ENCODE measurements at regions not wholly inside any gene's neighbourhood (a gene's known extent, or its start where the extent isn't known, plus 50 kb on each side); places are given as distances from the start of the nearest gene placed in this dataset.

DNA sequence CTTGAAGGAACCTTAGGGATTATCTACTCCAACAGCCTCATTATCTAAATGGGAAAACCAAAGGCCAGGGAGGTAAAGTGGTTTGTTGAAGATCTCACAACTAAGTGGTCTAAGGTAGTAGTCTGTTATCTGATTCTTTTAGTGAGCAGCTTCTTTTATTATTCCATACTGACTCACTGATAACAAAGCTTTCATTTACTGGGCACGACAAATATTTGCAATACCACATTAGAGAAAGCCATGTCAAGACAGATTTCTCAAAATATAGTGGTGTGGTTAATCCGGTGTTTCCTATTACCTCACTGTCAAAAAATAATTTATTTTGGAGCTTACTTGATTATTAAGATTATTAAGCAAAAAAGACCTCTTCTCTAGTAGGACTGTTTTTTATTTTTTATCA, 369.1 kb downstream of the S1PR1 start:
- Histone ChIP-seq H3K4me1 (ENCODE audit: insufficient read depth, low read length, poor library complexity, severe bottlenecking) (no peaks in the 10 kb centered on the region), H3K36me3 (ENCODE audit: insufficient read depth, low read length) (no peaks in the 10 kb centered on the region), H3F3A (ENCODE audit: low read depth) (no peaks in the 10 kb centered on the region), H2AFZ (ENCODE audit: low read length) (no peak overlapping the region), H3K9ac (ENCODE audit: low read depth, low read length, poor library complexity, severe bottlenecking) (no peak overlapping the region), H4K20me1 (ENCODE audit: insufficient read depth, low read length, poor library complexity, severe bottlenecking) (no peaks in the 10 kb centered on the region), H3K79me2 (ENCODE audit: insufficient read depth, low read length) (no peaks in the 10 kb centered on the region), H3K27me3 (ENCODE audit: insufficient read depth, low read length, poor library complexity, severe bottlenecking) (no peaks in the 10 kb centered on the region), H3K4me3 (ENCODE audit: low read length, poor library complexity, severe bottlenecking) (no peak overlapping the region), H3K4me2 (ENCODE audit: low read depth, low read length, poor library complexity, severe bottlenecking) (no peak overlapping the region), H3K9me3 (ENCODE audit: insufficient read depth, low read depth, low read length) (peaks cover 3% of the 10 kb centered on the region; the same call in 1 of the 2 replicates), H3K9me2 (replicated peaks; ENCODE audit: low read depth, low read length) (no peaks in the 10 kb centered on the region)
- TF ChIP-seq, protein P1, sequence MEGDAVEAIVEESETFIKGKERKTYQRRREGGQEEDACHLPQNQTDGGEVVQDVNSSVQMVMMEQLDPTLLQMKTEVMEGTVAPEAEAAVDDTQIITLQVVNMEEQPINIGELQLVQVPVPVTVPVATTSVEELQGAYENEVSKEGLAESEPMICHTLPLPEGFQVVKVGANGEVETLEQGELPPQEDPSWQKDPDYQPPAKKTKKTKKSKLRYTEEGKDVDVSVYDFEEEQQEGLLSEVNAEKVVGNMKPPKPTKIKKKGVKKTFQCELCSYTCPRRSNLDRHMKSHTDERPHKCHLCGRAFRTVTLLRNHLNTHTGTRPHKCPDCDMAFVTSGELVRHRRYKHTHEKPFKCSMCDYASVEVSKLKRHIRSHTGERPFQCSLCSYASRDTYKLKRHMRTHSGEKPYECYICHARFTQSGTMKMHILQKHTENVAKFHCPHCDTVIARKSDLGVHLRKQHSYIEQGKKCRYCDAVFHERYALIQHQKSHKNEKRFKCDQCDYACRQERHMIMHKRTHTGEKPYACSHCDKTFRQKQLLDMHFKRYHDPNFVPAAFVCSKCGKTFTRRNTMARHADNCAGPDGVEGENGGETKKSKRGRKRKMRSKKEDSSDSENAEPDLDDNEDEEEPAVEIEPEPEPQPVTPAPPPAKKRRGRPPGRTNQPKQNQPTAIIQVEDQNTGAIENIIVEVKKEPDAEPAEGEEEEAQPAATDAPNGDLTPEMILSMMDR (conservative IDR thresholded peaks at IDR 0.05; ENCODE audit: low read length): no peak
- no peak for TF ChIP-seq EZH2phosphoT487 (IDR thresholded peaks at IDR 0.05; ENCODE audit: borderline replicate concordance)

DNA sequence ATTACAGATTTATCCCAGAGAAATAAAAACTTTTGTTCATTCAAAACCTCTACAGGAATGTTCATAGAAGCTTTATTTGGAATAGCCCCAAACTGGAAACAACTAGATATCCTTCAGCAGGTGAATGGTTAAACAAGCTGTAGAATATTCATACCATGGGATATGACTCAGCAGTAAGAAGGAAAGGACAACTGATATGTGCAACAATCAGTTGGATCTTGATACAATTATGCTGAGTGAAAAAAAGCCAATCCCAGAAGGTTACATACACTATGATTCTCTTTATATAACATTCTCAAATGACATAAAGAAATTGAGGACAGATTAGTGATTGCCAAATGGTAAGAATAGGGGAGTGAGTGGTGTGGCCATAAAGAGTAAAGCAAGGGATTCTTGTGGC, 376.7 kb downstream of the S1PR1 start:
- Histone ChIP-seq H3K36me3 (ENCODE audit: insufficient read depth, low read length) (no peaks in the 10 kb centered on the region), H3K9me3 (ENCODE audit: insufficient read depth, low read depth, low read length) (peaks cover 3% of the 10 kb centered on the region; the same call in 1 of the 2 replicates), H3K4me2 (ENCODE audit: low read depth, low read length, poor library complexity, severe bottlenecking) (no peak overlapping the region), H3K9me2 (replicated peaks; ENCODE audit: low read depth, low read length) (no peaks in the 10 kb centered on the region), H3K4me1 (ENCODE audit: insufficient read depth, low read length, poor library complexity, severe bottlenecking) (no peaks in the 10 kb centered on the region), H4K20me1 (ENCODE audit: insufficient read depth, low read length, poor library complexity, severe bottlenecking) (no peaks in the 10 kb centered on the region), H3K27me3 (ENCODE audit: insufficient read depth, low read length, poor library complexity, severe bottlenecking) (no peaks in the 10 kb centered on the region), H3K4me3 (ENCODE audit: low read length, poor library complexity, severe bottlenecking) (no peak overlapping the region), H3K9ac (ENCODE audit: low read depth, low read length, poor library complexity, severe bottlenecking) (no peak overlapping the region), H3F3A (ENCODE audit: low read depth) (no peaks in the 10 kb centered on the region), H2AFZ (ENCODE audit: low read length) (no peak overlapping the region), H3K79me2 (ENCODE audit: insufficient read depth, low read length) (no peaks in the 10 kb centered on the region)
- TF ChIP-seq, protein P1 (conservative IDR thresholded peaks at IDR 0.05; ENCODE audit: low read length): no peak
- TF ChIP-seq EZH2phosphoT487 (IDR thresholded peaks at IDR 0.05; ENCODE audit: borderline replicate concordance): no peak

DNA sequence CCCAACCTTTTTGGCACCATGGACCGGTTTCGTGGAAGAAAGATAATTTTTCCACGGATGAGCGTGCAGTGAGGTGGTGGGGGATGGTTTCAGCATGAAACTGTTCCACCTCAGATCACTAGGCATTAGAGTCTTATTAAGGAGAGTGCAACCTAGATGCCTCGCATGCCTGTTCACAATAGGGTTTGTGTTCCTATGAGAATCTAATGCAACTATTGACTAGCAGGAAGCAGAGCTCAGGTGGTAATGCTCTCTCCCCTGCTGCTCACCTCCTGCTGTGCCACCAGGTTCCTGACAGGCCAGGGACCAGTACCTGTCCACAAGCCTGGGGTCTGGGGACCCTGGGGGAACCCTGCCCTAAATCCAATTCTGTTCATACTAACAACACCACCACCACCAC, 377.8 kb downstream of the OLFM3 start:
- no peaks in the 10 kb centered on the region for H3K9me3 ChIP-seq (ENCODE audit: insufficient read depth, low read depth, low read length)
- no peaks in the 10 kb centered on the region for H3F3A ChIP-seq (ENCODE audit: low read depth)
- no peak for TF ChIP-seq EZH2phosphoT487 (IDR thresholded peaks at IDR 0.05; ENCODE audit: borderline replicate concordance)
- TF ChIP-seq, protein P1 (conservative IDR thresholded peaks at IDR 0.05; ENCODE audit: low read length): no peak
- H3K4me3 ChIP-seq (ENCODE audit: low read length, poor library complexity, severe bottlenecking): no peak overlapping the region
- no peak overlapping the region for H3K4me2 ChIP-seq (ENCODE audit: low read depth, low read length, poor library complexity, severe bottlenecking)
- H2AFZ ChIP-seq (ENCODE audit: low read length): no peak overlapping the region
- no peaks in the 10 kb centered on the region for H3K9me2 ChIP-seq (replicated peaks; ENCODE audit: low read depth, low read length)
- no peaks in the 10 kb centered on the region for H3K36me3 ChIP-seq (ENCODE audit: insufficient read depth, low read length)
- no peaks in the 10 kb centered on the region for H4K20me1 ChIP-seq (ENCODE audit: insufficient read depth, low read length, poor library complexity, severe bottlenecking)
- no peaks in the 10 kb centered on the region for H3K27me3 ChIP-seq (ENCODE audit: insufficient read depth, low read length, poor library complexity, severe bottlenecking)
- no peaks in the 10 kb centered on the region for H3K79me2 ChIP-seq (ENCODE audit: insufficient read depth, low read length)
- H3K9ac ChIP-seq (ENCODE audit: low read depth, low read length, poor library complexity, severe bottlenecking): no peak overlapping the region
- no peaks in the 10 kb centered on the region for H3K4me1 ChIP-seq (ENCODE audit: insufficient read depth, low read length, poor library complexity, severe bottlenecking)

Measured in Loucy (cell line).